B cell (primary cell): ENCODE measurements at regions not wholly inside any gene's neighbourhood (a gene's known extent, or its start where the extent isn't known, plus 50 kb on each side); places are given as distances from the start of the nearest gene placed in this dataset.

Experiments
- ATAC-seq: fragments of 200-7000 bp; cut with Tn5 transposase; one replicate; pipeline ENCODE4 v1.10.0; 2021; ENCODE audit warnings: low read depth, mild to moderate bottlenecking, moderate number of reproducible peaks, moderate library complexity
- CTCF ChIA-PET: fragments of 350-600 bp; sonication (Branson Sonifier 250); formaldehyde crosslinking; loops from one replicate; lab custom pipeline; 2021; ENCODE audit warnings: antibody characterized with exemption, inconsistent platforms; lab: Charles Lee
- POLR2A ChIA-PET: fragments of 350-600 bp; sonication (Branson Sonifier 250); formaldehyde crosslinking; loops from one replicate; lab custom pipeline; 2021; ENCODE audit warnings: antibody characterized with exemption; lab: Charles Lee
- DNase-seq: peaks from one replicate; pipeline ENCODE4 v3.0.0; 2013
- H2AFZ ChIP-seq: 2 replicates; pipeline ENCODE4 v1.6.1; 2012; ENCODE audit warnings: mild to moderate bottlenecking, low read depth, low read length; ENCODE audit not compliant: insufficient read depth, poor library complexity, severe bottlenecking
- H3K27ac ChIP-seq, 2 donors: 1 replicate in 1 of 2; 2 replicates in 1 of 2; pipeline ENCODE4 v1.5.1; 2012 to 2013; ENCODE audit warnings: low read length in 2 of 2, mild to moderate bottlenecking in 2 of 2, moderate library complexity in 1 of 2
- H3K27me3 ChIP-seq, 4 experiments: fragments of 200-600 bp in 1 of 4; sonication (generic) in 1 of 4; replicated peaks in 1 of 4; 1 replicate in 2 of 4; 2 replicates in 2 of 4; pipeline versions ENCODE4 v1.6.1 to v1.7.0; 2013 to 2016; ENCODE audit warnings: low read length in 3 of 4, mild to moderate bottlenecking in 2 of 4, mixed read lengths in 1 of 4, moderate library complexity in 1 of 4; ENCODE audit not compliant: insufficient read depth in 4 of 4, control insufficient read depth in 3 of 4; ENCODE audit errors: control extremely low read depth in 1 of 4
- H3K36me3 ChIP-seq, 2 experiments: replicated peaks in 1 of 2; 1 replicate in 1 of 2; 2 replicates in 1 of 2; pipeline versions ENCODE4 v1.6.1 to v1.7.1; 2013; ENCODE audit warnings: low read length in 1 of 2; ENCODE audit not compliant: insufficient read depth in 2 of 2, control insufficient read depth in 1 of 2; ENCODE audit errors: control extremely low read depth in 1 of 2, extremely low read depth in 1 of 2
- H3K4me1 ChIP-seq, 2 donors: fragments of 200-600 bp in 1 of 2; sonication (generic) in 1 of 2; 1 replicate in 1 of 2; 2 replicates in 1 of 2; pipeline versions ENCODE4 v1.5.1 to v1.6.1; 2013 to 2017; ENCODE audit warnings: low read length in 2 of 2; ENCODE audit not compliant: control insufficient read depth in 2 of 2, insufficient read depth in 2 of 2
- H3K4me2 ChIP-seq: replicated peaks from 2 replicates; pipeline ENCODE3; 2012; ENCODE audit warnings: mild to moderate bottlenecking, low read depth, low read length; ENCODE audit not compliant: poor library complexity, severe bottlenecking
- H3K4me3 ChIP-seq, 5 experiments: fragments of 200-600 bp in 1 of 5; sonication (generic) in 1 of 5; 1 replicate in 3 of 5; 2 replicates in 2 of 5; pipeline versions ENCODE4 v1.5.1 to v1.7.0; 2011 to 2016; ENCODE audit warnings: low read length in 4 of 5, mild to moderate bottlenecking in 4 of 5, low read depth in 2 of 5, control low read depth in 1 of 5, moderate library complexity in 1 of 5; ENCODE audit not compliant: insufficient read depth in 1 of 5; ENCODE audit errors: control extremely low read depth in 1 of 5, extremely low read depth in 1 of 5
- H3K79me2 ChIP-seq: fragments of 200-600 bp; sonication (generic); one replicate; pipeline ENCODE4 v1.6.0; 2016; ENCODE audit warnings: low read length; ENCODE audit not compliant: control insufficient read depth, insufficient read depth
- H3K9ac ChIP-seq: fragments of 200-600 bp; sonication (generic); 2 replicates; pipeline ENCODE4 v1.6.1; 2017; ENCODE audit warnings: mild to moderate bottlenecking, low read length, moderate library complexity
- H3K9me3 ChIP-seq, 3 donors: one replicate each; pipeline versions ENCODE4 v1.6.1 to v1.7.1; 2013; ENCODE audit warnings: low read length in 2 of 3; ENCODE audit not compliant: control insufficient read depth in 2 of 3, insufficient read depth in 1 of 3; ENCODE audit errors: control extremely low read depth in 1 of 3
- H4K20me1 ChIP-seq: 2 replicates; pipeline ENCODE4 v1.6.0; 2012; ENCODE audit warnings: mild to moderate bottlenecking, low read length; ENCODE audit not compliant: insufficient read depth, control insufficient read depth, poor library complexity, severe bottlenecking
- H3K27ac Mint-ChIP-seq: one replicate; pipeline ENCODE4 v1.8.0; 2021; ENCODE audit warnings: mixed read lengths
- H3K27me3 Mint-ChIP-seq: one replicate; pipeline ENCODE4 v1.8.0; 2021; ENCODE audit warnings: mixed read lengths
- H3K4me1 Mint-ChIP-seq: one replicate; pipeline ENCODE4 v1.8.0; 2021; ENCODE audit warnings: mixed read lengths
- H3K4me3 Mint-ChIP-seq: one replicate; pipeline ENCODE4 v1.8.0; 2021; ENCODE audit warnings: mixed read lengths
- H3K9me3 Mint-ChIP-seq: one replicate; pipeline ENCODE4 v1.8.0; 2022; ENCODE audit warnings: mixed read lengths; ENCODE audit not compliant: insufficient read depth
- EZH2 ChIP-seq: IDR thresholded peaks from 2 replicates; pipeline ENCODE4 v1.6.1; 2012; ENCODE audit warnings: borderline replicate concordance, low read depth, mild to moderate bottlenecking, moderate library complexity, low read length; ENCODE audit not compliant: insufficient read depth, poor library complexity, severe bottlenecking
- WGBS: methylation state at CpG from one replicate; pipeline ENCODE4 v1.1.5; 2013; ENCODE audit warnings: missing lambda C conversion rate; ENCODE audit not compliant: insufficient coverage; 5-methylcytosine and 5-hydroxymethylcytosine counted together
- intact Hi-C: fragments of 100-400 bp; cut with micrococcal nuclease; formaldehyde crosslinking; loops from one replicate; pipeline ENCODE4 v1.10.0; 2022
- TF ChIP-seq, protein P1 (sequence below): fragments of 200-600 bp; IDR thresholded peaks from one replicate; pipeline ENCODE4 v1.8.0; 2022; ENCODE audit warnings: antibody characterized with exemption, mild to moderate bottlenecking

DNA sequence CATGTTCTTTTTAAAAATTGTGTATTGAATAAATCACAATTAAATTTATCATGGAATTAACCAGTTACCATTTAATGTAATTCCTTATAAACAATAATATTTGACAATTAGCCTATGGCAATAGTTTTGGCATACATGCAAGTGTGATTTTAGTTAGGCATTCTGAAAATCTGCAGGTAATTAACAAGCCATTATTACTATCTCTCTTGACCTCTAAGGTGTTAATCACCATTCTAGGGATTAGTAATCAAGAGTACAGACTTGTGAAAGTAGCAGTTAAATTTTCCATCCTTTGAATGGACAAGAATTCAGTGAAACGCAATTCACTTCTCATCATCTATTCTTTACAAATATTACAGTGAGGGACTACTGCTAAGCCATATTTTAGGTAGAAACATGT lies 127.7 kb upstream of the CHST9 start:
- CTCF ChIA-PET, result no interaction called here
- H3K4me1 Mint-ChIP-seq, result no peaks in the 10 kb centered on the region
- no peaks in the 10 kb centered on the region for H3K9me3 ChIP-seq
- no peaks in the 10 kb centered on the region for H3K4me1 ChIP-seq
- H3K36me3 ChIP-seq, result no peaks in the 10 kb centered on the region
- H3K4me3 Mint-ChIP-seq, result no peak overlapping the region
- TF ChIP-seq, protein P1, sequence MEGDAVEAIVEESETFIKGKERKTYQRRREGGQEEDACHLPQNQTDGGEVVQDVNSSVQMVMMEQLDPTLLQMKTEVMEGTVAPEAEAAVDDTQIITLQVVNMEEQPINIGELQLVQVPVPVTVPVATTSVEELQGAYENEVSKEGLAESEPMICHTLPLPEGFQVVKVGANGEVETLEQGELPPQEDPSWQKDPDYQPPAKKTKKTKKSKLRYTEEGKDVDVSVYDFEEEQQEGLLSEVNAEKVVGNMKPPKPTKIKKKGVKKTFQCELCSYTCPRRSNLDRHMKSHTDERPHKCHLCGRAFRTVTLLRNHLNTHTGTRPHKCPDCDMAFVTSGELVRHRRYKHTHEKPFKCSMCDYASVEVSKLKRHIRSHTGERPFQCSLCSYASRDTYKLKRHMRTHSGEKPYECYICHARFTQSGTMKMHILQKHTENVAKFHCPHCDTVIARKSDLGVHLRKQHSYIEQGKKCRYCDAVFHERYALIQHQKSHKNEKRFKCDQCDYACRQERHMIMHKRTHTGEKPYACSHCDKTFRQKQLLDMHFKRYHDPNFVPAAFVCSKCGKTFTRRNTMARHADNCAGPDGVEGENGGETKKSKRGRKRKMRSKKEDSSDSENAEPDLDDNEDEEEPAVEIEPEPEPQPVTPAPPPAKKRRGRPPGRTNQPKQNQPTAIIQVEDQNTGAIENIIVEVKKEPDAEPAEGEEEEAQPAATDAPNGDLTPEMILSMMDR, result no peak
- TF ChIP-seq EZH2, result no peak
- no peak overlapping the region for H3K27ac Mint-ChIP-seq
- no peak overlapping the region for H3K9ac ChIP-seq
- no peak overlapping the region for H2AFZ ChIP-seq
- no CpG with 5 or more reads among the region's 1 CpG for WGBS
- ATAC-seq, result no peak
- H4K20me1 ChIP-seq, result no peaks in the 10 kb centered on the region
- no peak overlapping the region for H3K27ac ChIP-seq
- H3K9me3 Mint-ChIP-seq, result peaks cover 2% of the 10 kb centered on the region
- no peak overlapping the region for H3K4me3 ChIP-seq
- intact Hi-C loops, result no loop called here
- POLR2A ChIA-PET, result no interaction called here
- H3K27me3 ChIP-seq, result no peaks in the 10 kb centered on the region
- DNase-seq, result no peak
- no peak overlapping the region for H3K4me2 ChIP-seq
- no peaks in the 10 kb centered on the region for H3K79me2 ChIP-seq
- H3K27me3 Mint-ChIP-seq, result no peaks in the 10 kb centered on the region

DNA sequence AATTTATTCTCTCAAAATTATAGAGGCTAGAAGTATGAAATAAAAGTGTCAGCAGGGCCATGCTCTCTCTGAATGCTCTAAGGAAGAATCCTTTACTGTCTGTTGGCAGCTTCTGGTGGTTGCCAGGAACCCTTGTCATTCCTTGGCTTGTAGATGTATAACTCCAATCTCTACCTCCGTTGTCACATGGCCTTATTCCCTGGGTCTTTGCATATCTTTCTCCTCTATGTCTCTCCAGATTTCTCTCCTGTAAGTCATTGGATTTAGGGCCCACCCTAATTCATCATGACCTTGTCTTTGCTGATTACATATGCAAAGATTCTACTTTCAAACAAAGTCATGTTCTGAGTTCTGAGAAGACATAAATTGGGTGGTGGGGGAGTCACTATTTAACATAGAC lies 127.0 kb upstream of the CHST9 start:
- H3K9me3 ChIP-seq, result no peaks in the 10 kb centered on the region
- no peak overlapping the region for H3K9ac ChIP-seq
- WGBS, result 63% methylated on average over 1 of the region's 1 CpG
- H3K4me3 ChIP-seq, result no peak overlapping the region
- no peaks in the 10 kb centered on the region for H3K79me2 ChIP-seq
- Mint-ChIP-seq H3K27me3 (no peaks in the 10 kb centered on the region), H3K4me3 (no peak overlapping the region), H3K27ac (no peak overlapping the region), H3K4me1 (no peaks in the 10 kb centered on the region), H3K9me3 (peaks cover 2% of the 10 kb centered on the region)
- H4K20me1 ChIP-seq, result no peaks in the 10 kb centered on the region
- CTCF ChIA-PET, result no interaction called here
- intact Hi-C loops, result no loop called here
- no peak for DNase-seq
- TF ChIP-seq EZH2, result no peak
- TF ChIP-seq, protein P1, result no peak
- POLR2A ChIA-PET, result no interaction called here
- no peak overlapping the region for H2AFZ ChIP-seq
- no peak overlapping the region for H3K27ac ChIP-seq
- no peaks in the 10 kb centered on the region for H3K4me1 ChIP-seq
- no peak for ATAC-seq
- H3K27me3 ChIP-seq, result no peaks in the 10 kb centered on the region
- H3K4me2 ChIP-seq, result no peak overlapping the region
- no peaks in the 10 kb centered on the region for H3K36me3 ChIP-seq
